Fibroblast of gingiva (primary cell): ENCODE measurements at regions not wholly inside any gene's neighbourhood (a gene's known extent, or its start where the extent isn't known, plus 50 kb on each side); places are given as distances from the start of the nearest gene placed in this dataset.

ENCODE experiments used
- DNase-seq: peaks from one replicate; pipeline ENCODE4 v3.0.0-alpha.2; 2011; ENCODE audit warnings: low read depth

DNA sequence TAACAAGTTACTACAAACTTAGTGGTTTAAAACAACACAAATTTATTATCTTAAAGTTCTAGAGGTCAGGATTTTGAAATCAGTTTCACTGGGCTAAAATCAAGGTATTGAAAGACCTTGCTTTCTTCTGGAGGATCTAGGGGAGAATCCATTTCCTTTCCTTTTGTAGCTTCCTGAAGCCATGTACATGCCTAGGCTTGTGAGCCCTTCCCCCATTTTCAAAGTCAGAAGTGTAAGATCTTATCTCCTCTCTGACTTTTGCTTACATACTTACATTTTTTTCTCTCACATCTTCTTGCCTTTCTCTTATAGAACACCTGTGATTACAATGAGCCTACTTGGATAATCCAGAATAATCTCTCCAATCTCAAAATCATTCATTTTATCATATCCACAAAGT is 78.7 kb upstream of the MBOAT2 start:
- DNase-seq, result no peak

DNA sequence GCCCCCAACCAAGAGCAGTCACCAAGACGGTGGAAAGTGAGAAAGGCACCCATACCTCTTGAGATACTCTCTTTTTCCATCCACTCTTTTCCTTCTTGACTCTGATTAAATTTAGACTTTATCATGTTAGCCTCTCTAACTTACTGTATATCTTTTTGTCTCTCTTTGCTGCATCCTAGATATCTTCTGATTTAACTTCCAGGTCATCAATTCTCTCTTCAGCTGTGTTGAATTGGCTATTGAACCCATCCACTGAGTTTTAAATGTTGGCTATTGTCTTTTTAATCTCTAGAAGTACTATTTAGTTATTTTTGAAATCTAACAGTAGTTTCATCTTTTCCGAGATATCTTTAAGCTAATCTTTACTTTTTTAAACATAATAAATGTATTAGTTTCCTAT is 78.3 kb upstream of the MBOAT2 start:
- DNase-seq, result no peak

DNA sequence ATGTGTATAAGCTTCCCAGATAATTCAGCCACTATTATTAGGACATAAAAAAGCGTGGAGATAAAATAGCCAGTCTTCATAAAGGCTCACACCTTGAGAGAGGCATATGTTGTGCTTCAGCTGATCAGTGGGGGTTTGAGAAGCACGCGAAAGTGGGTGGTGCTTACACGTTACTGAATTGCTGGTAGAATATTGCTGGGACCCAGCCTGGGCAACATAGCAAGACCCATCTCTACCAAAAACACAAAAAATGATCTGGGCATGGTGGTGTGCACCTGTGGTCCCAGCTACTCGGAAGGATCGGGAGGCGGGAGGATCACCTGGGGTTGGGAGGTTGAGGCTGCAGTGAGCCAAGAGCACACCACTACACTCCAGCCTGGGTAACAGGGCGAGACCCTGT is 74.9 kb upstream of the MBOAT2 start:
- no peak for DNase-seq

DNA sequence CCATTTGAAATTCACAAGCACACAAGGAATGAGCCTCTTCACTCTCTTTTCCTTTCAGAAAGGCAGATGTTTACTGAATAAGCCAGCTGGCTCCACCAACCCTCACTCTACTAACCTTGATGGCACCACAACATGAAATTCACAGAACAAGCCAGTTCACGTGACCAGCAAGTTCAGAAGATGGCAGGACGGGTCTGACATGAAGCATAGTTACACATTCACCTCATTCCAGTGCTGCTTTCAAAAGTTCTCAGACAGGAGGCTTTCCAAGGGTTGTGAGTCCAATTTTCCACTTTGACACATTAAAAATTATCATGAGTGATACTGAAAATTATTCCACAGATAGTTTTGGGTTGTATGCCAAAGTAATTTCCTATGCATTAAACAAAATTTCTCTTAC is 74.2 kb upstream of the MBOAT2 start:
- no peak for DNase-seq

DNA sequence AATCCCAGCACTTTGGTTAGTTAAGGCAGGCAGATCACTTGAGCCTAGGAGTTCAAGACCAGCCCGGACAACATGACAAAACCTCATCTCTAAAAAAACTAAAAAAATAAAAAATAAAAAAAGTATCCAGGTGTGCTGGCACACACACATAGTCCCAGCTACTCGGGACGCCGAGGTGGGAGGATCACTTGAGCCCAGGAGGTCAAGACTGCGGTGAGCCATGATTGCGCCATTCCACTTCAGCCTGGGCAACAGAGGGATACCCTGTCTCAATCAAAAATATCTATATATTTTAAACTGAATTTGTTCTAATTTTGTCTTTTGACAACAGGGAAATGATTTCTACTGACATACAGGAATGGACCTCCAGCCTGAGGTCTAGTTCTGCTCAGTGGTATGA is 73.3 kb upstream of the MBOAT2 start:
- no peak for DNase-seq

DNA sequence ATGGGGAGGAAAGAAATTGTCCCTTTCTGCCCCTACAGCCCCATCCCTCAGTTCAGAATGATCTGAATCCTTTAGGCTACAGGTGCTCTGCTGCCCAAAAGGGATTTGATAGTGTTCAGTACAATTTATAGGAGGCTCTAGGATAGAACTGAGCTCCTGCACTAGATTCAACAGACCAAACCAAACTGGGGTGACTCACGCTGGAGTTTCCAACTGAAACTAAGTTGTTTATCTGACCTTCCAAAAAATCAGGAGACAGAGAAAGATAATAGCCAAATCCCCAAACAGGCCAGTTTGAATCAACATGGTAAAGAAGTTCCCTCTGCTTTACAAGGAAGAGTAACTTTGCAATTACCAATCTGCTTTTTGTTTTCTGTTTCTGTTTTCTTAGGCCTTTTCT is 72.7 kb upstream of the MBOAT2 start:
- no peak for DNase-seq

DNA sequence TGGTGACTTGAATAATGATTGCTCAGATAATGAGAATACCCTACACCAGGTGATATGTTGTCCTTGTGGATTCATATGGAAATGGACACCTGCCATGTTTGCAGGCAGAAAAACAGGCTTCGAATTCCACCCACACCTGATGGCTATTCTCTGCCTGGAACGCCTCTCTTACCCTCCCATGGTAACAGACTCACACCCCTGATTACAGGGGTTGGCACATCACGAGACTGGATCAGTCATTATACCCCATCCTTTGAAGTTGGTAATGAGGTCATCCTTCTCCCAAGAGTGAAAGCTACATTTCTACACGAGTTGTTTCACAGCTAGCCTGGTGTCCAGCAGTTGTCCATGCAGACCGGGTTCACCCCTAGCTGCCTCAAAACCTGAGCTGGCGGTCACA is 71.4 kb upstream of the MBOAT2 start:
- no peak for DNase-seq

DNA sequence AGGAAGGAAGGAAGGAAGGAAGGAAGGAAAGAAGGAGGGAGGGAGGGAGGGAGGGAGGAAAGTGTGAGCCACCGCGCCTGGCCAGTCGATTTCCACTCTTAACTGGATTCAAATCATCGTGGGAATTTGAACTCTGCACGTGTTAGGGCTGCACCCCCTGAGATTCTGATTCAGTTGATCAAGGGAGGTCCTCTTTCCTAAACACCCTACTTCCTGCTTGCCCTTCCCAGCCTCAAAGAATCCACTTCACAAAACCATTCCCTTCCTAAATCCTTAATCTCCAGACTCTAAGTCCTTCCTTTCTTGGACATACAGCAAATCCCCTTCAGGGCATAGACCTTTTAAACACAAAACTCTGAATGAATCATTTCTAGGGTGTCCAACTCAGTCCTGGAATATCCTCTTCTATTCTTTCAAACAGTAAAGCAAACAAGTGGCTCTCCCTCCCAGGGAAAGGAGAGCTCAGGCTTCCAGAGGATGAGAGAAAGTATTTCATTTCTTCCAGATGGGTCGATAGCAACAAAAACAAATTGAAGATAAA is 68.2 kb upstream of the MBOAT2 start:
- DNase-seq, result no peak

DNA sequence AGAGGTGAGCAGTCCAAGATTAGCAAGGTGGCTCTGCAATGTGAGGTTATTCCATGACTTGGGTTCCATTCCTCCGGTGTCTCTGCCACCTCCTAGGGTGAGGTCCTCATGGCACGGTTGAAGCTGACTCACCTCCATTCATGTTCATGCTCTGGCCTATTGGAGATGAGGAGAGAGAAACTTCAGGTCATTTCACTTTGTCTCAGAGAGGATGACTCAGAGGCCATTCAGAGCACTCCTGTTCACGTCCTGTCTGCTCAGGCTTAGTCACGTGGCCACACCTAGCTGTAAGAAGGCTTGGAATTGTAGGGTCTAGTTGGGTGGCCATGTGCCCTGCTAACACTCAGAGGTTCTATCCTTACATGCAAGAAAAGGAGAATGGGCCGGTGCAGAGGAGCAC is 67.5 kb upstream of the MBOAT2 start:
- DNase-seq, result no peak

DNA sequence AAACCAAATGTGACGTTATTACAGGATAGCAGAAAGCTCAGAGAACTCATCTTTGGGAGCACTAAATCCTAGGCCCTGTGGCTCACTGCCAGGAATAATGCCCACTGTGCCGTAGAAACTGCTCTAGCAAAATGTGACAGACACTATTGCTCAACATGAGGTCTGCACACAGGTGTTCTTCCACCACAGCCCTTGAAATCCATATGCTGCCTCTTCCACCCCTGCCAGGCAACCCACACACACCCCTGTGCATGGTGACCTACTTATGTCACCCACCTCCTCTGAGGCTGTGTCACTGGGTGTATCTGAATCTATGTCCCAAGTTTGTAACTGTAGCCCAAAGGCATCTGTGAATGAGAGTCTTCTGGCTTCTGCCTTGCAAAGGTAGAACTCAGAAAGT is 66.1 kb upstream of the MBOAT2 start:
- DNase-seq, result no peak

DNA sequence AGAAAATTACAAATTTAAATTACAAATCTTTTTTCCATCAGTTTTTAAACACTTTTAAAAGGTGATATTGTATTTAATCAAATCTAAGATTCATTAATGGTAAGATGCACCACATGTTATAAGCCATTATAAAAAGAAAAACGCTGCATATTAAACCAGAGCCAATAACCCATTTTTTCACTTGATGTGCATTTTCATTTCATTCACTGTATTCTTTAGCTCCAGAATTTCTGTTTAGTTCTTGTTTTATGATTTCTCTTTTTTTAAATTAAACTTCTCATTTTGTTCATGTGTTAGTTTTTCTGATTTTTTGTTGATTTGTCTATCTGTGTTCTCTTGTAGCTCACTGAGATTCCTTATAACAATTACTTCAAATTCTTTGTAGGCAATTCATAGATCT is 62.4 kb upstream of the MBOAT2 start:
- DNase-seq, result no peak

DNA sequence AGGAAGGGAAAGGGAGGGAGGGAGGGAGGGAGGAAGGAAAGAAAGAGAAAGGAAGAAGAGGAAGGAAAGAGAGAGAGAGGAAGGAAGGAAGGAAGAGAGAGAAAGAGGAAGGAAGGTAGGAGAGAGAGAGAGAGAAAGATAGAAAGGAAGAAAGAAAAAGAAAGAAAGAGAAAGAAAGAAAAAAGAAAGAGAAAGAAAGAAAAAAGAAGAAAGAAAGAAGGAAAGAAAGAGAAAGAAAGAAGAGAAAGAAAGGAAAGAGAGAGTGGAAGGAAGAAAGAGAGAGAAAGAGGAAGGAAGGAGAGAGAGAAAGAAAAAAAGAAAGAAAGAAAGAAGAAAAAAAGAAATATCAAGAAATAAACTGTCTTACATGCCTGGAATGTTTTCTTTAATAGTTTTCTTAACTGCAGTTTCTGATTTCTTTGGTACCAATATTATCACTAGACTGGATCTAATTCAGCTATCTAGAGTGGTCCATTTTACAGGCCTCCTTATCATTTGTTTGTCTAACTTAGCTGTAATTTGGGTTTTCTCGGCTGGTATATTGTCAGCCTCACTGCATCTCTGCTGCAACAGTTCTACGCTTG is 59.6 kb upstream of the MBOAT2 start:
- DNase-seq, result no peak

DNA sequence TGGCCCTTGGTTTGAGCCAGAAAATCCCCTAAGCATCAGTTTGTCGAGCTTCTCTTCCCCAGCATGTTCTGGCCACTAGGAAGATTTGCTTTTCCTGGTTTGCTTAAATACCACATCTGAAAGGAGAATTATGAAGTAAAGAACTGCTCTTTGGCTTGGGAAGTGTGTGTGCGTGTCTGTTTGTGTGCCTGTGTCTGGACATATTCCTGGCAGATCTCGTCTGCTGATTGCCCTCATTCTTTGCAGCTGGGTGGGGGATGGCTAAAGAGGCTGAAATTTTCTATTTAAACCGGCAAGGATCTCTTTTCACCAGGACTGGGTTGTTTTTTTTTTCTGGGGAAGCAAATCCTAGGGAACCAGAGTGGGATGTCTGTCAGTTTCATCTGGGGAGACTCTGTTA is 57.3 kb upstream of the MBOAT2 start:
- no peak for DNase-seq

DNA sequence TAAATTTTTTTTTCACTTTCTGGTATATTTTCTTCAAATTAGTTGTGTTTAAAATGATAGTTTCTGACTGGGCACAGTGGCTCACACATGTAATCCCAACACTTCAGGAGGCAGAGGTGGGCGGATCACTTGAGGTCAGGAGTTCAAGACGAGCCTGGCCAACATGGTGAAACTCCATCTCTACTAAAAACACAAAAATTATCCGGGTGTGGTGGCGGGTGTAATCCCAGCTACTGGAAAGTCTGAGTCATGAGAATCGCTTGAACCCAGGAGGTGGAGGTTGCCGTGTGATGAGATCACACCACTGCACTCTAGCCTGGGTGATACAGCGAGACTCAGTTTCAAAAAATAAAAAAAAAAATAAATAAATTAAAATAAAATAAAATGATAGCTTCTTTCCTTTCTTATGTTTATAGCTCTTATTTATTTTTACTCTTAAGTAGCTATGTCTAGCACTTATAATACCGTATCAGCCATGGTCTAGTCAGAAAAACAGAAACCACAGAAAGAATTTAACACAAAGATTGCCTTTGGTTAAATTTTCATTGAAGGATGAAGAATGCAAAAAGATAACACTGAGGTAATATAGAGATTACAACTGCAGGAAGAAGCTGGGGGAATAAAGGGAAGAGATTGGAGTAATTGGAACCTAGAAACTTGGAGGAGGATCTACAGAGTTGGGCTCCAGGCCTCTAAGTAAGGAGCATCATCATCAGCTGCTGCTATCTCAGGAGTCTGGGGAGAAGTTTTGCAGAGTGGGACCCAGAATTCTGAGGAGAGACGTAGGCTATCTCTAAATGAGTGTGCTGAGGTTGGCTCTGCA is 54.7 kb upstream of the MBOAT2 start:
- DNase-seq, result peak; percentile 82

DNA sequence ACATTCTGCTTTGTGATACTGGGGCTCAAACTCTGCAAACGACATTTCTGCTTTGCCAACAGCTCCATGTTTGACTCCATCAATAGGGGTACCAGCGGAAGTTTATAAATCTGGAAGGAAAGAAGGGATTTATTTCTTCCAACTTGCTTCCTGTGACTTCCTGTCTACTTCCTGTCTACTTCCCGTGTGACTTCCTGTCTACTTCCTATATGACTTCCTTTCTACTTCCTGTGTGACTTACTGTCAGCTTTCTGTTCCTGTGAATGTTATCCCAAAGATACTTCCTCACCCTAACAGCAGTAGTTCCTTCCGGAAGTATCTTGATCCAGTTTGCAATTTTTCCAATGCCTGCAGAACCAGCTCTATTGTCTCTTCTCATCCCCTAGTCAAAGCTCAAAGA is 52.0 kb upstream of the MBOAT2 start:
- DNase-seq, result no peak

DNA sequence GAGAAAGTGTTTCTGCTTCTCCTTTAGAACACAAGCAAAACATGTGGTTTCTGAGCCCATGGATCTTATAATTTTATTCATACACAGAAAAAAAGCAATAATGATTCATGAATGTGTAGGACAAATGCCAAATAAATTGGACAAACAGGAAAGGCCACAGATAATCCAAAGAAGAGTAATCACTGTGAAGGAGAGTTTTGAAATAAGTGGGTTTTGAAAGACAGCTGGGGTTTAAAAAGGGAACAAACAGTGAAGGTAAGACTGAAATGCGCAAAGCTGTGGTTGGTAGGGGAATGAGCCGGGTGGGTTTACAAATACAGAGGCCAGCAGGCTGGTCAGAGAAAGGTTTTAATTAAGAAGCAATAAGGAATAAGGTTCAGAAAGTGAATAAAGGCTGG is 50.0 kb upstream of the MBOAT2 start:
- no peak for DNase-seq
